Upper lobe of left lung (tissue), 4 donors: ENCODE measurements at regions not wholly inside any gene's neighbourhood (a gene's known extent, or its start where the extent isn't known, plus 50 kb on each side); places are given as distances from the start of the nearest gene placed in this dataset.

ENCODE experiments used
- EP300 ChIP-seq, 4 donors: sonication (generic); formaldehyde crosslinking; IDR thresholded peaks; one replicate each; pipeline ENCODE4 v1.5.1; 2017; ENCODE audit warnings: antibody characterized with exemption in 4 of 4, control low read depth in 2 of 4
- POLR2A ChIP-seq, 4 donors: fragments of 450-650 bp; IDR thresholded peaks; one replicate each; pipeline ENCODE4 v1.5.1; 2016 to 2017; ENCODE audit warnings: antibody characterized with exemption in 4 of 4, mild to moderate bottlenecking in 2 of 4
- POLR2AphosphoS5 ChIP-seq, 2 donors: sonication (generic); formaldehyde crosslinking; IDR thresholded peaks; one replicate each; pipeline ENCODE4 v1.5.1; 2017; ENCODE audit warnings: antibody characterized with exemption in 2 of 2
- TF ChIP-seq, protein P1 (sequence below), 6 experiments: fragments of 450-650 bp in 4 of 6; fragments of 200-600 bp in 2 of 6; sonication (generic) in 2 of 6; IDR thresholded peaks; one replicate each; pipeline ENCODE4 v1.5.1; 2016 to 2019; ENCODE audit warnings: antibody characterized with exemption in 6 of 6

DNA sequence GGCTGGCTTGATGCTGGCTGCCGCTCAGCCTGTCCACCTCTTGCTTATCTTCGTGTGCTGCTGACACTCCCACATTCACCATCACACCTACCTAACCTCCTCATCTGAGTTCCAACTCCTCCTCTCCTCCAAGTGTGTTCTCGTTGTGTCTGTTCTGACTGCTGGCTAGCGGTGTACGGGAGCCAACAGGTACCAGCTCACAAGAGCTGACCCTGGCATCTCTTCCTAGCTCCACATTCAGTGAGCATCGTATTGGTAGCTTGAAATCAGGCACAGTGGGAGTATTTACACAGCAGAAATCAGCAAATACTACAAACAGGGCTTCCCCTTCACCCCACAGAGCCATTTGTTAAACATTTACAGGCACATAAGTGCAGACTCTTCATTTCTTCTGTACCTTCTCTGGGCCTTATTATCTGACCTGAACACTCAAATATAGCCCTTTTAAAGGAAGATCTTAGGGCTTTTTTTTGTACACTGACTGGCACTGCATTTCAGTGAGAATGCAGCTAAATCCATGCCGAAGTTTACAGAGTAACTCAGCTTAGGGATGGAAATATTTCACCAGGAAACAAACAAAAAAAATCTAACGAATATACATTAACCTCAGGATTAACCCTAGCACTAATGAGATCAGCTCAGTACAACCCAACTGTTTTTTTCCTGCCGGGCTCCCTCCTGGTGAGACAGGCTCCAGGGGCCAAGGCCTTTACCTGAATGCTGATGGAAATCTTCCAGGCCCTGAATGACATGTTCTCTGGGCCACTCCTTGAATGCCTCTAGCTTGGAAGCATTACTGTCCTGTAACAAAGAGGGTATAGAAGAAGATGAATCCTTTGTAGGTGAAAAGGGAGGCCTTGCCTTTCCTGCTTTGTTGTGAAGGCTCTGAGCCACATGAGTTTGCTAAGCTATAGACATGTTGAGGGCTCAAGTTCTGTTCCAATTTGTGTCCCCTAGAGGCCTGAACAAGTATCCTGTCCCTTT lies 150.5 kb upstream of the LPP start:
- TF ChIP-seq POLR2AphosphoS5 (IDR thresholded peaks at IDR 0.05) (no peak), EP300 (IDR thresholded peaks at IDR 0.05) (no peak), POLR2A (IDR thresholded peaks at IDR 0.05) (no peak)
- TF ChIP-seq, protein P1, sequence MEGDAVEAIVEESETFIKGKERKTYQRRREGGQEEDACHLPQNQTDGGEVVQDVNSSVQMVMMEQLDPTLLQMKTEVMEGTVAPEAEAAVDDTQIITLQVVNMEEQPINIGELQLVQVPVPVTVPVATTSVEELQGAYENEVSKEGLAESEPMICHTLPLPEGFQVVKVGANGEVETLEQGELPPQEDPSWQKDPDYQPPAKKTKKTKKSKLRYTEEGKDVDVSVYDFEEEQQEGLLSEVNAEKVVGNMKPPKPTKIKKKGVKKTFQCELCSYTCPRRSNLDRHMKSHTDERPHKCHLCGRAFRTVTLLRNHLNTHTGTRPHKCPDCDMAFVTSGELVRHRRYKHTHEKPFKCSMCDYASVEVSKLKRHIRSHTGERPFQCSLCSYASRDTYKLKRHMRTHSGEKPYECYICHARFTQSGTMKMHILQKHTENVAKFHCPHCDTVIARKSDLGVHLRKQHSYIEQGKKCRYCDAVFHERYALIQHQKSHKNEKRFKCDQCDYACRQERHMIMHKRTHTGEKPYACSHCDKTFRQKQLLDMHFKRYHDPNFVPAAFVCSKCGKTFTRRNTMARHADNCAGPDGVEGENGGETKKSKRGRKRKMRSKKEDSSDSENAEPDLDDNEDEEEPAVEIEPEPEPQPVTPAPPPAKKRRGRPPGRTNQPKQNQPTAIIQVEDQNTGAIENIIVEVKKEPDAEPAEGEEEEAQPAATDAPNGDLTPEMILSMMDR (IDR thresholded peaks at IDR 0.05): no peak
